SK-N-SH (cell line): ENCODE measurements at regions not wholly inside any gene's neighbourhood (a gene's known extent, or its start where the extent isn't known, plus 50 kb on each side); places are given as distances from the start of the nearest gene placed in this dataset.

Experiments
- ELF1 ChIP-seq: IDR thresholded peaks from 2 replicates; pipeline ENCODE4 v1.4.0; 2012
- EP300 ChIP-seq, 2 experiments: IDR thresholded peaks; 2 replicates each; pipeline versions ENCODE4 v1.4.0 to v1.6.1; 2012; ENCODE audit warnings: borderline replicate concordance in 1 of 2, low read depth in 1 of 2, low read length in 1 of 2
- FOXJ3 ChIP-seq: sonication (generic); formaldehyde crosslinking; IDR thresholded peaks from 2 replicates; pipeline ENCODE4 v1.5.1; 2020; ENCODE audit warnings: mild to moderate bottlenecking, missing genetic modification reagents
- GABPA ChIP-seq: IDR thresholded peaks from 2 replicates; pipeline ENCODE4 v1.4.0; 2012; ENCODE audit warnings: low read depth, mild to moderate bottlenecking
- IRF3 ChIP-seq: fragments of 150-350 bp; IDR thresholded peaks from 2 replicates; pipeline ENCODE4 v1.6.1; 2016; ENCODE audit warnings: mild to moderate bottlenecking, low read depth, low read length
- NFIC ChIP-seq: IDR thresholded peaks from 2 replicates; pipeline ENCODE4 v1.4.0; 2012; ENCODE audit warnings: borderline replicate concordance
- POLR2AphosphoS5 ChIP-seq: IDR thresholded peaks from 2 replicates; pipeline ENCODE4 v1.6.1; 2012; ENCODE audit warnings: low read depth, low read length
- RAD21 ChIP-seq: IDR thresholded peaks from 2 replicates; pipeline ENCODE4 v1.6.1; 2012; ENCODE audit warnings: mild to moderate bottlenecking, low read length
- TEAD4 ChIP-seq: IDR thresholded peaks from 2 replicates; pipeline ENCODE4 v1.4.0; 2012; ENCODE audit warnings: mild to moderate bottlenecking, borderline replicate concordance; ENCODE audit not compliant: insufficient read depth
- USF2 ChIP-seq: fragments of 150-350 bp; IDR thresholded peaks from 2 replicates; pipeline ENCODE4 v1.6.1; 2017; ENCODE audit warnings: antibody characterized with exemption, low read length, low read depth, borderline replicate concordance
- ZBTB33 ChIP-seq: IDR thresholded peaks from 2 replicates; pipeline ENCODE4 v1.4.0; 2012; ENCODE audit warnings: low read depth, borderline replicate concordance
- TF ChIP-seq, protein P1 (sequence below): IDR thresholded peaks from 2 replicates; pipeline ENCODE4 v1.6.1; 2012; ENCODE audit warnings: mild to moderate bottlenecking, low read depth, low read length, moderate library complexity
- TF ChIP-seq, protein P2 (sequence below): fragments of 200-600 bp; sonication (generic); IDR thresholded peaks from 2 replicates; pipeline ENCODE4 v1.6.1; 2017; ENCODE audit warnings: antibody characterized with exemption, mild to moderate bottlenecking, moderate library complexity
- TF ChIP-seq, protein P3 (sequence below): IDR thresholded peaks from 2 replicates; pipeline ENCODE4 v1.4.0; 2012; ENCODE audit warnings: low read depth

- TF ChIP-seq, protein P1, sequence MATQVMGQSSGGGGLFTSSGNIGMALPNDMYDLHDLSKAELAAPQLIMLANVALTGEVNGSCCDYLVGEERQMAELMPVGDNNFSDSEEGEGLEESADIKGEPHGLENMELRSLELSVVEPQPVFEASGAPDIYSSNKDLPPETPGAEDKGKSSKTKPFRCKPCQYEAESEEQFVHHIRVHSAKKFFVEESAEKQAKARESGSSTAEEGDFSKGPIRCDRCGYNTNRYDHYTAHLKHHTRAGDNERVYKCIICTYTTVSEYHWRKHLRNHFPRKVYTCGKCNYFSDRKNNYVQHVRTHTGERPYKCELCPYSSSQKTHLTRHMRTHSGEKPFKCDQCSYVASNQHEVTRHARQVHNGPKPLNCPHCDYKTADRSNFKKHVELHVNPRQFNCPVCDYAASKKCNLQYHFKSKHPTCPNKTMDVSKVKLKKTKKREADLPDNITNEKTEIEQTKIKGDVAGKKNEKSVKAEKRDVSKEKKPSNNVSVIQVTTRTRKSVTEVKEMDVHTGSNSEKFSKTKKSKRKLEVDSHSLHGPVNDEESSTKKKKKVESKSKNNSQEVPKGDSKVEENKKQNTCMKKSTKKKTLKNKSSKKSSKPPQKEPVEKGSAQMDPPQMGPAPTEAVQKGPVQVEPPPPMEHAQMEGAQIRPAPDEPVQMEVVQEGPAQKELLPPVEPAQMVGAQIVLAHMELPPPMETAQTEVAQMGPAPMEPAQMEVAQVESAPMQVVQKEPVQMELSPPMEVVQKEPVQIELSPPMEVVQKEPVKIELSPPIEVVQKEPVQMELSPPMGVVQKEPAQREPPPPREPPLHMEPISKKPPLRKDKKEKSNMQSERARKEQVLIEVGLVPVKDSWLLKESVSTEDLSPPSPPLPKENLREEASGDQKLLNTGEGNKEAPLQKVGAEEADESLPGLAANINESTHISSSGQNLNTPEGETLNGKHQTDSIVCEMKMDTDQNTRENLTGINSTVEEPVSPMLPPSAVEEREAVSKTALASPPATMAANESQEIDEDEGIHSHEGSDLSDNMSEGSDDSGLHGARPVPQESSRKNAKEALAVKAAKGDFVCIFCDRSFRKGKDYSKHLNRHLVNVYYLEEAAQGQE: no peak
- TF ChIP-seq, protein P2, sequence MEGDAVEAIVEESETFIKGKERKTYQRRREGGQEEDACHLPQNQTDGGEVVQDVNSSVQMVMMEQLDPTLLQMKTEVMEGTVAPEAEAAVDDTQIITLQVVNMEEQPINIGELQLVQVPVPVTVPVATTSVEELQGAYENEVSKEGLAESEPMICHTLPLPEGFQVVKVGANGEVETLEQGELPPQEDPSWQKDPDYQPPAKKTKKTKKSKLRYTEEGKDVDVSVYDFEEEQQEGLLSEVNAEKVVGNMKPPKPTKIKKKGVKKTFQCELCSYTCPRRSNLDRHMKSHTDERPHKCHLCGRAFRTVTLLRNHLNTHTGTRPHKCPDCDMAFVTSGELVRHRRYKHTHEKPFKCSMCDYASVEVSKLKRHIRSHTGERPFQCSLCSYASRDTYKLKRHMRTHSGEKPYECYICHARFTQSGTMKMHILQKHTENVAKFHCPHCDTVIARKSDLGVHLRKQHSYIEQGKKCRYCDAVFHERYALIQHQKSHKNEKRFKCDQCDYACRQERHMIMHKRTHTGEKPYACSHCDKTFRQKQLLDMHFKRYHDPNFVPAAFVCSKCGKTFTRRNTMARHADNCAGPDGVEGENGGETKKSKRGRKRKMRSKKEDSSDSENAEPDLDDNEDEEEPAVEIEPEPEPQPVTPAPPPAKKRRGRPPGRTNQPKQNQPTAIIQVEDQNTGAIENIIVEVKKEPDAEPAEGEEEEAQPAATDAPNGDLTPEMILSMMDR: no peak
- TF ChIP-seq FOXJ3 (CRISPR knock-in tag): no peak
- TF ChIP-seq EP300 (IDR thresholded peaks at IDR 0.05; ENCODE audit: borderline replicate concordance in 1 of 2, low read depth in 1 of 2, low read length in 1 of 2): no peak
- no peak for TF ChIP-seq GABPA
- TF ChIP-seq TEAD4: no peak
- TF ChIP-seq ZBTB33: no peak
- TF ChIP-seq, protein P3, sequence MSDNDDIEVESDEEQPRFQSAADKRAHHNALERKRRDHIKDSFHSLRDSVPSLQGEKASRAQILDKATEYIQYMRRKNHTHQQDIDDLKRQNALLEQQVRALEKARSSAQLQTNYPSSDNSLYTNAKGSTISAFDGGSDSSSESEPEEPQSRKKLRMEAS: no peak
- TF ChIP-seq POLR2AphosphoS5: no peak
- TF ChIP-seq USF2: no peak
- TF ChIP-seq RAD21: no peak
- TF ChIP-seq NFIC: no peak
- TF ChIP-seq ELF1: no peak
- TF ChIP-seq IRF3: no peak
These were observed 433.3 kb upstream of the ID2 start for GRCh38 chr2:8248623-8248957.
